Erythroblast (primary cell): ENCODE measurements at regions not wholly inside any gene's neighbourhood (a gene's known extent, or its start where the extent isn't known, plus 50 kb on each side); places are given as distances from the start of the nearest gene placed in this dataset.

Source experiments
- GATA1 ChIP-seq: IDR thresholded peaks from 2 replicates; pipeline ENCODE4 v1.6.1; 2011; ENCODE audit warnings: low read depth, mild to moderate bottlenecking, control low read depth, low read length, moderate library complexity
- POLR2A ChIP-seq: IDR thresholded peaks from 2 replicates; pipeline ENCODE4 v1.6.1; 2011; ENCODE audit warnings: mild to moderate bottlenecking, low read length

DNA sequence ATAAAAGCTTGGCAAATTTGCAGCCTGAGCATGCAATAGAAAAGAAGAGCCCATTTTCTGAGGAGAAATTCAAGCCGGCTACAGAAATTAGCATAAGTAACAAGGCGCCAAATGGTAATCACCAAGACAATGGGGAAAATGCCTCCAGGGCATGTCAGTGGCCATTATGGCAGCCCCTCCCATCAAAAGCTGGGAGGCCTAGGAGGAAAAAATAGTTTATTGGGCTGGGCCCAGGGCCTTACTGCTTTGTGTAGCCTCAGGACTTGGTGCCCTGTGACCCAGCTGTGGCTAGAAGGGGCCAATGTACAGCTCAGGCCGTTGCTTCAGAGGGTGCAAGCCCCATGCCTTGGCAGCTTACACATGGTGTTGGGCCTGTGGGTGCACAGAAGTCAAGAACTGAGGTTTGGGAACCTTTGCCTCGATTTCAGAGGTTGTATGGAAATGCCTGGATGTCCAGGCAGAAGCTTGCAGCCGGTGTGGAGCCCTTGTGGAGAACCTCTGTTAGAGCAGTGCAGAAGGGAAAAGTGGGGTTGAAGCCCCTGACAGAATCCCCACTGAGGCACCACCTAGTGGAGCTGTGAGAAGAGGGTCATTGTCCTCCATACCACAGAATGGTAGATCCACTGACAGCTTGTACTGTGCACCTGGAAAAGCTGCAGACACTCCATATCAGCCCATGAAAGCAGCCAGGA, 328.5 kb upstream of the MAP3K7 start:
- no peak for TF ChIP-seq POLR2A
- TF ChIP-seq GATA1, result no peak
